Keratinocyte (primary cell): ENCODE measurements at regions not wholly inside any gene's neighbourhood (a gene's known extent, or its start where the extent isn't known, plus 50 kb on each side); places are given as distances from the start of the nearest gene placed in this dataset.

Experiments used
- DNase-seq: peaks from one replicate; pipeline ENCODE4 v3.0.0-alpha.2; 2011; ENCODE audit warnings: low read depth, missing footprints, low spot score
- FAIRE-seq: peaks from 2 replicates; lab custom pipeline; 2011; peaks lifted over from hg19 to GRCh38; lab: Jason Lieb, UNC
- H2AFZ ChIP-seq: 2 replicates; pipeline ENCODE4 v1.6.0; 2012; ENCODE audit warnings: low read length, control low read depth, inconsistent platforms; ENCODE audit not compliant: control insufficient read depth
- H3K27ac ChIP-seq: 2 replicates; pipeline ENCODE4 v1.5.1; 2011; ENCODE audit warnings: low read length; ENCODE audit not compliant: control insufficient read depth, insufficient read depth
- H3K27me3 ChIP-seq: 3 replicates; pipeline ENCODE4 v1.6.0; 2011; ENCODE audit warnings: low read length; ENCODE audit not compliant: control insufficient read depth, insufficient read depth; ENCODE audit errors: extremely low read depth
- H3K36me3 ChIP-seq, 2 experiments: 2 replicates in 1 of 2; 3 replicates in 1 of 2; pipeline ENCODE4 v1.5.1; 2011; ENCODE audit warnings: low read length in 2 of 2, mild to moderate bottlenecking in 1 of 2; ENCODE audit not compliant: control insufficient read depth in 2 of 2, insufficient read depth in 2 of 2; ENCODE audit errors: extremely low read depth in 1 of 2
- H3K4me1 ChIP-seq: 3 replicates; pipeline ENCODE4 v1.5.1; 2011; ENCODE audit warnings: low read length; ENCODE audit not compliant: control insufficient read depth, insufficient read depth; ENCODE audit errors: extremely low read depth
- H3K4me2 ChIP-seq: 3 replicates; pipeline ENCODE4 v1.6.0; 2011; ENCODE audit warnings: low read depth, low read length; ENCODE audit not compliant: control insufficient read depth, insufficient read depth; ENCODE audit errors: extremely low read depth
- H3K4me3 ChIP-seq, 3 experiments: fragments of 200-600 bp in 1 of 3; sonication (generic) in 1 of 3; 2 replicates in 2 of 3; 3 replicates in 1 of 3; pipeline ENCODE4 v1.5.1; 2011 to 2016; ENCODE audit warnings: low read length in 3 of 3, mild to moderate bottlenecking in 3 of 3, control low read depth in 2 of 3, inconsistent platforms in 1 of 3, low read depth in 1 of 3, mixed read lengths in 1 of 3, mixed run types in 1 of 3, moderate library complexity in 1 of 3; ENCODE audit not compliant: control insufficient read depth in 2 of 3, insufficient read depth in 2 of 3; ENCODE audit errors: extremely low read depth in 1 of 3
- H3K79me2 ChIP-seq: 2 replicates; pipeline ENCODE4 v1.6.0; 2012; ENCODE audit warnings: low read length; ENCODE audit not compliant: control insufficient read depth, insufficient read depth
- H3K9ac ChIP-seq: 3 replicates; pipeline ENCODE4 v1.6.0; 2011; ENCODE audit warnings: low read length; ENCODE audit not compliant: control insufficient read depth, insufficient read depth; ENCODE audit errors: extremely low read depth
- H3K9me1 ChIP-seq: 3 replicates; pipeline ENCODE4 v1.6.0; 2011; ENCODE audit warnings: low read length; ENCODE audit not compliant: control insufficient read depth, insufficient read depth; ENCODE audit errors: extremely low read depth
- H3K9me3 ChIP-seq: 2 replicates; pipeline ENCODE4 v1.5.1; 2012; ENCODE audit warnings: low read depth, low read length; ENCODE audit not compliant: control insufficient read depth
- H4K20me1 ChIP-seq: 3 replicates; pipeline ENCODE4 v1.6.0; 2011; ENCODE audit warnings: low read length; ENCODE audit not compliant: control insufficient read depth, insufficient read depth; ENCODE audit errors: extremely low read depth
- EZH2 ChIP-seq: IDR thresholded peaks from one replicate; pipeline ENCODE4 v1.6.1; 2012; ENCODE audit warnings: inconsistent platforms, mild to moderate bottlenecking, low read length, moderate library complexity
- dilution Hi-C: fragments of 300-500 bp; cut with MboI; formaldehyde crosslinking; loops from one replicate; pipeline ENCODE4 v1.7.0; 2020; ENCODE audit warnings: low sequenced_read_pairs; ENCODE audit not compliant: extremely low pct_ligation_motif_present
- TF ChIP-seq, protein P1 (sequence below), 3 experiments: IDR thresholded peaks in 1 of 3; conservative IDR thresholded peaks in 1 of 3; optimal IDR thresholded peaks in 1 of 3; 2 replicates in 2 of 3; 3 replicates in 1 of 3; pipeline versions ENCODE3 to v1.5.1; 2011; ENCODE audit warnings: low read length in 3 of 3, mild to moderate bottlenecking in 3 of 3, moderate library complexity in 2 of 3, control low read depth in 1 of 3, inconsistent platforms in 1 of 3; ENCODE audit not compliant: insufficient read depth in 2 of 3; ENCODE audit errors: extremely low read depth in 1 of 3

DNA sequence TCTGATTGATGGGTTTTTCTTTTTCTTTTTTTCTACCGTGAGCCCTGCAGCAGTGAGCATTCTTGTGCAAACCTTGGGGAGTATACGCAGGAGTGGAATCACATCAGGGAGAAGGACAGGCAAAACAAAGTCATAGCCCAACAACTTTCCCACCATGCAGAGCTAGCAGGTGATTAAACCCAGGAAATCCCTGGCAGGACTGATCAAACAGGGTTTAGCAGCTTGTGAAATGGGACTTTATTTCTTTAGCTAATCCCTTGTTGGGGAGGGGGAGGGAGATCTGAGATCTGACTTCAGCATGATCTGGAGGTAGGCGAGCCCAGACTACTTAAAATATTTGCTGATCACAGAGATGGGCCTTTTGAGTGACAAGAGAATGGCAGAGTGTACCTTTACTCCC lies 162.0 kb upstream of the GLRA1 start:
- Histone ChIP-seq H2AFZ (no peak overlapping the region), H3K27me3 (no peaks in the 10 kb centered on the region), H3K9me3 (no peaks in the 10 kb centered on the region), H3K9ac (no peak overlapping the region), H3K9me1 (no peaks in the 10 kb centered on the region), H3K79me2 (no peaks in the 10 kb centered on the region), H3K4me1 (no peaks in the 10 kb centered on the region), H4K20me1 (no peaks in the 10 kb centered on the region), H3K4me3 (no peak overlapping the region), H3K4me2 (no peak overlapping the region), H3K27ac (no peak overlapping the region), H3K36me3 (no peaks in the 10 kb centered on the region)
- FAIRE-seq, result no peak
- no peak for DNase-seq
- dilution Hi-C loops, result no loop called here
- TF ChIP-seq EZH2, result no peak
- TF ChIP-seq, protein P1, sequence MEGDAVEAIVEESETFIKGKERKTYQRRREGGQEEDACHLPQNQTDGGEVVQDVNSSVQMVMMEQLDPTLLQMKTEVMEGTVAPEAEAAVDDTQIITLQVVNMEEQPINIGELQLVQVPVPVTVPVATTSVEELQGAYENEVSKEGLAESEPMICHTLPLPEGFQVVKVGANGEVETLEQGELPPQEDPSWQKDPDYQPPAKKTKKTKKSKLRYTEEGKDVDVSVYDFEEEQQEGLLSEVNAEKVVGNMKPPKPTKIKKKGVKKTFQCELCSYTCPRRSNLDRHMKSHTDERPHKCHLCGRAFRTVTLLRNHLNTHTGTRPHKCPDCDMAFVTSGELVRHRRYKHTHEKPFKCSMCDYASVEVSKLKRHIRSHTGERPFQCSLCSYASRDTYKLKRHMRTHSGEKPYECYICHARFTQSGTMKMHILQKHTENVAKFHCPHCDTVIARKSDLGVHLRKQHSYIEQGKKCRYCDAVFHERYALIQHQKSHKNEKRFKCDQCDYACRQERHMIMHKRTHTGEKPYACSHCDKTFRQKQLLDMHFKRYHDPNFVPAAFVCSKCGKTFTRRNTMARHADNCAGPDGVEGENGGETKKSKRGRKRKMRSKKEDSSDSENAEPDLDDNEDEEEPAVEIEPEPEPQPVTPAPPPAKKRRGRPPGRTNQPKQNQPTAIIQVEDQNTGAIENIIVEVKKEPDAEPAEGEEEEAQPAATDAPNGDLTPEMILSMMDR (optimal IDR thresholded peaks at IDR 0.05 in 1 of 3, IDR thresholded peaks at IDR 0.05 in 1 of 3, conservative IDR thresholded peaks at IDR 0.05 in 1 of 3; ENCODE audit: extremely low read depth in 1 of 3, insufficient read depth in 2 of 3, low read length in 3 of 3), result no peak

DNA sequence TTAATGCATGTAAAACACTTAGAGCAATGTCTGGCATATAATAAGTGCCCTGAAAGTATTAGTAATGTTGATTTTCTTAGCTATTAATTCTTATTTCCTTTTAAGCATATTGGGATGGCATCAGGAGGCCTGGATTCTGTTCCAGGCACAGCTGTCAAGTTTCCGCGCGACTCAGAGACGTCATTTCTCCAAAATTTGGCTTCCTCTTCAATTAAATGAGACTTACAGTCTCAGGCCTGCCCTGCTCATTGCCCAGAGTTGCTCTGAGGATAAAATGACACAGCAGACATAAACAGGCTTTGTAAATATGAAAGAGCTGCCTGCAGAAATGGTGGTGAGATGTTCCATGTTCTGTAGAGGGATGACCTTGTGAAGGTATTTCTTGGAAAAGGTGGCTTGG lies 159.8 kb upstream of the GLRA1 start:
- TF ChIP-seq EZH2, result no peak
- TF ChIP-seq, protein P1 (optimal IDR thresholded peaks at IDR 0.05 in 1 of 3, IDR thresholded peaks at IDR 0.05 in 1 of 3, conservative IDR thresholded peaks at IDR 0.05 in 1 of 3; ENCODE audit: extremely low read depth in 1 of 3, insufficient read depth in 2 of 3, low read length in 3 of 3), result no peak

More for the DNA sequence above, 159.8 kb upstream of the GLRA1 start:
- dilution Hi-C loops, result no loop called here
- Histone ChIP-seq H3K4me3 (no peak overlapping the region), H3K9me1 (no peaks in the 10 kb centered on the region), H3K79me2 (no peaks in the 10 kb centered on the region), H2AFZ (no peak overlapping the region), H3K36me3 (no peaks in the 10 kb centered on the region), H3K9me3 (no peaks in the 10 kb centered on the region), H3K27me3 (no peaks in the 10 kb centered on the region), H3K4me2 (no peak overlapping the region), H3K4me1 (no peaks in the 10 kb centered on the region), H3K27ac (no peak overlapping the region), H4K20me1 (no peaks in the 10 kb centered on the region), H3K9ac (no peak overlapping the region)
- no peak for DNase-seq
- FAIRE-seq, result no peak
